HG02763 (cell line): ENCODE measurements at regions not wholly inside any gene's neighbourhood (a gene's known extent, or its start where the extent isn't known, plus 50 kb on each side); places are given as distances from the start of the nearest gene placed in this dataset.

Experiments used
- ATAC-seq: cut with Tn5 transposase; IDR thresholded peaks from one replicate; pipeline ENCODE4 v1.9.1; 2021; ENCODE audit warnings: mild to moderate bottlenecking, moderate library complexity; ENCODE audit not compliant: unreplicated experiment

DNA sequence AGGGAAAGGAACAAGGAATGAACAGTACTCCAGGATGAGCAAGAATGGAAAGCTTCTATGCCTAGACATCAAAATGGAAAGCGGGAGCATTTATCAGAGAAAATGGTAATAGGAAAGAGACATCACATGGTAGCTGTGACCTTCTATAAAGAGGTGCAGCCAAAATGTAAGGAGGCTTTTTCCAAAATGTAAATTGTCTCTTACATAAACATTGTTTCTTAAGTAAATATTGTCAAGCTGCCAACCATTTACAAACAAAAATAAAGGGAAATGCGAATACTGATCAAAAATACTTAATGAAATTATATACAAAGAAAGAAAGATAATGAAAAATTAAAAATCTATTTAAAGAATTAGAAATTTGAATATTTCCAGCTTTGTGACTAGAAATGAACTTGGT lies 55.0 kb upstream of the RASGEF1B start:
- no peak for ATAC-seq

DNA sequence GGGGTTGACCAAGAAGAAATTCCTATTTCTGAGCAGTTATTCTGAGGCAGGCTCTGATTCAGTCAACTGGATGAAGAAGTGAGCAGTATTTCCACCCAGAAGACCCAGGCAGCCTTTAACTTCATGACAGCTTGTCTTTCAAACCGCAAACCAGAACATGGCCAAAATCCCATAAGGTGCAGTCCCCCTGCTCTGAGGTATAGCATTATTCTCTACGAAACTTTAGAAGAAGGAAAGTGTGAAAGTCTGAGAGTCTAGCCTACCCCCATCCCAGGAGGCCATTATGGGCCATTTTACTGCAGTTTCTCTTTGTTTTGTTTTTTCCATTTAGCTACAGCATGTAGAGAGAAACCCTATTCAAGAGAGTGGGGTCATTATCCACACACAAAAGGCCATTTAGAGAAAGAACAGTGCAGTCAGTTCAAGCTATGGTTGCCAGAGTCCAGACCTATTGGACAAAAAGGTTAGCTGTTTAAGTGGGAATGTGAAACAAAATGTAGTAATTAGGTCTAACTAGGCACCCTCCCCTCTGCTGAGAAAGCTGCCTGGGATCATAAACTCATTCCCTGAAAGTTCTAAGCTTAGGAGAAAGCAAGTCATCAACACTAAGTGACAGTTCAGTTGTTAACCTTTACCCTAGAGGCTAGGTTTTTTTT lies 52.1 kb upstream of the RASGEF1B start:
- ATAC-seq, result no peak

DNA sequence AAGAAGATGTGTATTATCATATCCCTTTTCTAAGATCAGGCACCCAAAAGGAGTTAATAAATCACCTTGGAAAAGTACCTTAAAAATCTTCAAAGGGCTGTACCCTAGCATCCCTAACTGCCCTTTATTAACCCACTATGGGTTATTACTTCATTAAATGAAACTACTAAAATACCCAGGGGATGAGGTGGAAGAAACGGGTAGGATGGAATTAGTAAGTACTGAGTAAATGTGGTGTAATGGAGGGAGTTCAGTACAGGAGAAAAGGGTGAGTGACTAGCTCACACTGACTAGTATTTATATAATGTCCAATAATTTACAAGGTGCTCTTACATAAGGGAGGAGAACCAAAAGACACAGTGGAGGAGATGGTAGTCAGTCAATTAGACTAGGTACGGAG lies 51.0 kb upstream of the RASGEF1B start:
- ATAC-seq, result no peak

DNA sequence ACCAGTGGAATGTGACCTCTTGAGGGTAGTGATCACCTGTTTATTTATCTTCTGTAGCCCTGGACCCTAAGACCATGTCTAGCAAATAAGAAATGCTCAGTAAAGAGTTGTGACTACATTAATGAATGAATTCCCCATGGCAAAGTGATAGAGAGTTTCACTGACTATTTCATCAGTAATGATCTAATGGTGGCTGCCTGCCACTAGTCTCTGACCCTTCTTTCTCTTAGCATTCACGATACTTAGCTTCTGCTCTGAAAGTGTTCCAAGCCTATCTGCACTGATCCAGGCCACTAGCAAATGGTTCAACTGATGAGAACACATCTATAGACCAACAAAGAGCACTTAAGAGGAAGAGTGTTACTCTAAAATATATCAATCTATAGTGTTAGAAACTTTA lies 50.0 kb upstream of the RASGEF1B start:
- ATAC-seq, result no peak
